Uterus (tissue), 2 donors: ENCODE measurements at regions not wholly inside any gene's neighbourhood (a gene's known extent, or its start where the extent isn't known, plus 50 kb on each side); places are given as distances from the start of the nearest gene placed in this dataset.

Source experiments
- CTCF ChIP-seq, 4 experiments: fragments of 200-600 bp in 2 of 4; fragments of 450-650 bp in 2 of 4; sonication (generic) in 2 of 4; IDR thresholded peaks; one replicate each; pipeline ENCODE4 v1.5.1; 2016 to 2019; ENCODE audit warnings: antibody characterized with exemption in 4 of 4, mild to moderate bottlenecking in 2 of 4, moderate library complexity in 1 of 4
- POLR2A ChIP-seq, 2 donors: fragments of 450-650 bp; IDR thresholded peaks; one replicate each; pipeline ENCODE4 v1.6.1; 2016; ENCODE audit warnings: antibody characterized with exemption in 2 of 2, mild to moderate bottlenecking in 1 of 2, moderate library complexity in 1 of 2

GRCh38 chr9:19965336-19965735 is 176.5 kb upstream of the SLC24A2 start:
- TF ChIP-seq CTCF (IDR thresholded peaks at IDR 0.05) = no peak
- TF ChIP-seq POLR2A (IDR thresholded peaks at IDR 0.05) = no peak
